T-helper 22 cell (primary cell): ENCODE measurements at regions not wholly inside any gene's neighbourhood (a gene's known extent, or its start where the extent isn't known, plus 50 kb on each side); places are given as distances from the start of the nearest gene placed in this dataset.
"Not testable (repeated sequence)": the region's sequence is repeated elsewhere in the genome, so short reads cannot be mapped to it uniquely, and the experiment has no call there.

ENCODE experiments used
- DNase-seq: peaks from one replicate; pipeline ENCODE4 v3.0.0-alpha.2; 2020; ENCODE audit warnings: low read depth

DNA sequence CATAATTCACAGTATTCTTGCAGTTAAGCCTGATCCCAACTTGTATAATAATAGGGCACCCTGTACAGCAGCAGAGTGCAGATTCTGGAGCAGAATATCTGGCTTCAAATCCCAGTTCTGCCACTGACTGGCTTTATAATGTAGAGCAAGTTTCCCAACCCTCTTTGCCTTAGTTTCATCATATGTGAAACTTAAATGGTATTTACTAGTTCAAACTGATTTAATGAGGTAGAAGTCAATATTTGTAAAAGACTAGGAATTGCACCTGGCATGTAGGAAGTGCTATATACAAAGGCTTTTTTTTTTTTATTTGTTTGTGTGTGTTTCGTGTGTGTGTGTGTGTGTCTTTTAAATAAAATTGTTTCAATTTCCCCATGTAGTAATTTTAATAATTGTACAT is 125.9 kb downstream of the CCER1 start:
- DNase-seq: no peak

DNA sequence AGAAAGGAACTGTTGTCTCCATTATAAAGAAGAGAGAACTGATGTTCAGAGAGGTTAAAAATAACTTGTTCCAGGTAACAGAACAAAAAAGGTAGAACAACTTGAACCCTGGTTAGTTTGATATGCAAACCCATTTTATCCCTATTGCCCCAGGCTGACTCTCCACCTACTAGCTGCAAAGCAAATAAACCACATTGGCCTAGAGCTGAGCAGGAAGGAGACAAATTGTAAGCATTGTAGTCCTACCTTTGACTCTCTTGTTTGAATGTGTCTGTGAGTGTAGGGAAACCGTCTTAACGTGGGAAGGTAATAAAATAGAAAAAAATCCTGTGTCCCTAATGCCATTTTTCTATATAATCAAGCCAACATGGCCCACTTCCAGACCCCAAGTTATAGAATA is 126.4 kb downstream of the CCER1 start:
- DNase-seq: no peak

DNA sequence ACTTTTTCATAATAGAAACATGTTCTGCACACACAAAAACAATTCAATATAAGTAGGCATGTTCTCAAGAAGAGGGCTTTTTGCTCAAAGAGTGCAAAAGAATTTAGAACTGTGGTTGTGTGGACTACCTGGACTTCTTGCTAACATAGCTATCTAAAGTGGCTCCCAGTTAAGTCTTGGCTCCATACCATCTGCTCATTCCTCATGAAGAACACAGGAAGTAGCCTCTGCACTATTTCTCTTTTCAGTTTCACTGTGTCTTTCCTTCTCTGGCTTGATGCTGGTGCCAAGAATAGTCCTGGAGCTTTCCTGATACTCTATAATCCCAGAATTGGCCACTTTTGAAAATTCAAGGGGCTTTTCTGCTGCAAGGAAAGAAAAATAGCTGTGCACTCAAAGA is 127.4 kb downstream of the CCER1 start:
- DNase-seq: no peak

GRCh38 chr12:90826036-90826435 is 128.9 kb downstream of the CCER1 start:
- no peak for DNase-seq

GRCh38 chr12:90823859-90824258 is 131.1 kb downstream of the CCER1 start:
- DNase-seq: no peak

DNA sequence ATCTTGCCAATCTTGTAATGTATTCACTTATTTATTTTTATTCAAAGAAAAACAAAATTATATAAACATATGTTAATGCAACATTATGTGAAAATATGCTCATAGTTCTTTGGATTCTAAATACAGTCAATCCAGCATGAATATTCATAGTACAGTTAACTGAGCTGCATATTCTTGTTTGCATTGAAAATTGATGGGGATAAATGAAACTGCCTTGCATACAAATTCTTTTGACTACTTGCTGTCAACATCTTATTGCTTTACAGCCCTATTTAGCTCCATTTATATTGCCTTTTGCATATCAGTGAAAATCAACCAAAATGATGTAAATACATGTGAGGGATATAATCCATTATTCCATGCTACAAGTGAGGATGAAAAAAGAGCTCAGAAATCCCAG is 135.3 kb downstream of the CCER1 start:
- no peak for DNase-seq

DNA sequence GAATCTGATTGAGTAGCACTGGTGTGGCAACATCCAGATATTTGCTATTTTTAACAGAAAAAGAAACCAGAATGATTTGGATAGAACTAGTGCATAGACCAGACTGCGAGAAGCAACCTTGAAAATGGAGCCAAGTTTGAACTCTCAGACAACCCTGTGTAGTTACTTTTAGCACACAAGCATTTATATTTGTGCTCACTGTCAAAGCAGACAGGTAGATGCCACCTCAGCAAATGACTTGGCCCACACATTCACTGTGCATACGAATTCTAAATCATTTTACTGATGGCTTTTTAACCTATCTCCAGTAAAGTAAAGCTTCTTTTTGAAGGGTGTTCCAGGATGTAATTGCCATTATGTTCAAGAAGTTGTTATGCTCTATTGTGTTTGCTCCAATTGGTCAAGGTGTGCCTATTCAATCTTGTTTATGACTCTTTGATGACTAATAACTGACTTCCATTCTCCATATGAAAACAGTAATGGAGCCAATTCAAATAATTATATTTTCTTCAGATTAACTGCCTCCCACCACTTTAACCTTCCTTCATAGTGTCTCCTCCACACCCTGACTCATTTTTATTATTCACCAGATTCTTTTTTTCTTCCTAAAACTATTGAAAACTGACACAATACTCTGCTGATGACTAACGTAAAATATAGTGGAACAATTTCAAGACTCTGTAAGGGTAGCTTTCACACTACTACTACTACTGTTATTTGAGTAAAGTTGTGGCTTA is 138.5 kb downstream of the CCER1 start:
- no peak for DNase-seq

DNA sequence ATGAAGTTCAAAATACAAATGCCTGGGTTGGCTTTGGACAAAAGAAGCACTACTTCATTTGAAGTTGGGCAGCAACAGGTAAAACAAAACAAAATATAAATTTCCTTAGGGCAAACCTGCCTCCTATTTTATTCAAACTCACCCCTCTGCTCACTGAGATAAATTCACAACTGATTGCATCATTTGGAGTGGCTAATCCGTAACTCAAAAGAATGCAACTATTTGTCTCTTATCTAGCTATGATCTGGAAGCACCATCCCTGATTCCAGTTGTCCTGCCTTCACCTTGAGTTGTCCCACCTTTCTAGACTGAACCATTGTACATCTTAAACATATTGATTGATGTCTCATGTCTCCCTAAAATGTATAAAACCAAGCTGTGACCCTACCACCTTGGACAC is 145.0 kb downstream of the CCER1 start:
- no peak for DNase-seq

DNA sequence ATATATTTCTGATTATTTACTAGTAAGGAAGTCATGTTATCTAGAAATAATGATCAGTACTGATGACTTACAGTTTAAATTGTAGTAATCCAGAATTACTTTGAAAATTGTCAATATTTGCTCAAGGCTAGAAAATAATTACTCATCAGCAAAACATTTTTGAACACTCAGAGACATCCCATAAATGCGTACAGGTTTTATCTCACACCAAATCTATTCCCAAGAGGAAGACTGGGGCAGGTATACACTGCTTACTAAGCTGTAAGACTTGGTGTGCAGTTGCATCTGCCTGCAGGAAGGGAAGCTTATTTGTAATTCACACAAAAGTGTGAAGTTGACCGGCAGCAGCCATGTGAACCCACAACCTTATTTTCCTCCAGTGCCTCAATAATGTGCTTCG is 146.4 kb downstream of the CCER1 start:
- no peak for DNase-seq

GRCh38 chr12:90802727-90803126 is 152.2 kb downstream of the CCER1 start:
- DNase-seq: no peak

DNA sequence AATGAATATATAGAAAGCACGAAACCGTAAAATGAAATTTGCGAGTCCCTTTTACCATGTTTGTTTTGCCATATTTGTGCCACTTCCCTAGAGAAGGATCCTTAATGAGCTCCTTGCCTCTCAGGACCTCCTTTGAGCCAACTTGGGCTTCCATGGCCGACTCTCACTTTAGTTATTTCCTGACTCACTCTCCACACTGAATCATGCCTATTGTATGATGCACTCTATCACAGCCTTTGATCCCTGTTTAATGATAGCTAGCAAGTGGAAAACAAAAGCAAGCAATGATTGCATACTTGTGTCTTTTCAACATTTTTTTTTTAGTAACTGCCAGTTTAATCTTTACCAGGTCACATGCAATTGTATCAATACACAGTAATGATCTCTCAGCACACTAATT is 153.2 kb downstream of the CCER1 start:
- DNase-seq: no peak

DNA sequence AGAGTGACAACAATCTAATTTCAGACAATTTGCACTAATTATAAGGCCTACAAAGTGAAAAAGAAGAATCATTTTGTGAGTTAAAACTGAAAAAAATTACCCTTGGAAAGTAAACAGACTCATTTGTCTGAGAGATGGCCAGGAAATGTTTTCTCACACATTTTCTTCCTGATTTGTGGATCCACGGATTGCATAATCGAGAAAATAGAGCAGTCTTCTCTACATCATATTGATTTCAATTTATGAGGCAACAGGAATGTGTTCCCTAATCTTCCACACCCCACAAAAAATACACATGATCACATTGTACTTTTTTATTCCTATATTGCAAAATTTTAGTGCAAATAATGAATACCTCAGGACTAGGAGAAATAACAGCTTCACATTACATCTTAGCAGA is 160.8 kb downstream of the CCER1 start:
- DNase-seq: no peak

DNA sequence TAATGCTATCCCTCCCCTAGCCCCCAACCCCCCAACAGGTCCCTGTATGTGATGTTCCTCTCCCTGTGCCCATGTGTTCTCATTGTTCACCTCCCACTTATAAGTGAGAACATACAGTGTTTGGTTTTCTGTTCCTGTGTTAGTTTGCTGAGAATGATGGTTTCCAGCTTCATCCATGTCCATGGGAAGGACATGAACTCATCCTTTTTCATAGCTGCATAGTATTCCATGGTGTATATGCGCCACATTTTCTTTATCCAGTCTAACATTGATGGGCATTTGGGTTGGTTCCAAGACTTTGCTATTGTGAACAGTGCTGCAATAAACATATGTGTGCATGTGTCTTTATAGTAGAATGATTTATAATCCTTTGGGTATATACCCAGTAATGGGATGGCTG is 162.3 kb downstream of the CCER1 start:
- DNase-seq: not testable (repeated sequence)

DNA sequence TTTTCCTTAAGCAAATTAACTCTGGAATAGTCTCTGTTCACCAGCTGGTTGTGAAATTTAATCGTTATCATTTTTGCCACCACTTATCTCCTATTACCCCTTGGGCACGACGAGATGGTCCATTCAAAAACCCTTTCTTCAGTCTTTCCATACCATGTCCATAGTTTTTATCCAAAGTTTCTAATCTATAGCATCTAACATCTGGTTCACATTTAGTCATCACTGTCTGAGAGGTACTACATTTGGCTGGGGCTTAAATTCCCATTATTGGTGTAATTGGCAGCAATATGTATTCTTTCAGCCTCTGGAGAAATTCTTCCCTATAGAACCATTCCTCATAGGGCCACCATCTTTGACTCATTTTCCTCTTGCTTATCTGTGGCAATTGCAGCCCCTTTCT is 163.5 kb downstream of the CCER1 start:
- DNase-seq: no peak

DNA sequence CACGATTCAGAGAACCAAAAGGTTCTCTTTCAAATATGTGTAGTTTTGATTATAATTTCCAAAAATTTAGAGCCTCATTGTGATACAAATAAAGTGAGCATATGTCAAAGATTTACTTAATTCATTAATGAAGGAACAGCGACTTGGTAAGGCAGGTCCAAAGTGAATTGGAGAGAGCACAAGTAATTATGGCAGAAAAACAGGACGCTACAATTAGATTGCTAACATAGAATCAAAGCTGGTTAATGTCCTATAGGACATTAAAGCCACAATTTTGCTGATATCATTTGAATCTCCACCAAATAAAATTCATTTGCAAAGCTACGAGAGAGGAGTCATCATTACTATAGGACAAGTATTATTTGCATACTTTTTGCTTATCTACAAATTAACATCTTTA is 164.2 kb downstream of the CCER1 start:
- DNase-seq: no peak

DNA sequence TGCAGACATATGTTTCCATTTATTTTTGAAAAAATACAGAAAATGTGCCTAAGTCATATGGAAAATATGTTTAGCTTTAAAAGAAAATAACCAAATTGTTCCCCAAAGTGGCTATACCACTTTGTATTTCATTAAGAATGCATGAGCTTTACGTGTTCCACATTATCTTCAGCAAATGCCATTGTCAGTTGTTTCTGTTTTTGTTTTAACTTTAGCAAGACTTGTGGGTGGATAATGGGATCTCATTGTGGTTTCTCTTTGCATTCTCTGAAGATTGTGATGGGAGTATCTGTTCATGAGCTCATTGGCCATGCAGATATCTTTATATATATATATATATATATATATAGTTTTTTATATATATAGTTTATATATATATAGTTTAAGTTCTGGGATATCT is 181.5 kb downstream of the CCER1 start:
- no peak for DNase-seq

- no peak for DNase-seq
Observed at GRCh38 chr12:90770861-90771260, 184.1 kb downstream of the CCER1 start.

DNA sequence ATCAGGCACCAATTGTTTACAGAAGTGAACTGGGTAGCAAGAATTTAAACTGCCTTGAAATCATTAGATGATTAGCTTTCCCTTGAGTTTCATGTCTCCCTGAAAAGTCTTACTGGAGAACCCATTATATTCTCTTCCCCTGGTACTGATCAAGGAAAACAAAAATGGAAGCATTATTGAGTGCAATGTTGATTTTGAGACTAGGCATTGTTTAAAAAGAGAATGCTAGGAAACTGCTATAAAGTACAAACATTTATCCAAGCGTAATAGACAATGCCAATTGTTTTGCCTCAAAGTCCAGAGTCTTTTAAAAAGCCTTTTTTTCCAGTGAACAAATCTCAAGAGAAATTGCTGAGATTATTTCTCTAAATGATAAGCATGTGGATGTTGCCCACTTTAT is 197.0 kb downstream of the CCER1 start:
- DNase-seq: no peak

DNA sequence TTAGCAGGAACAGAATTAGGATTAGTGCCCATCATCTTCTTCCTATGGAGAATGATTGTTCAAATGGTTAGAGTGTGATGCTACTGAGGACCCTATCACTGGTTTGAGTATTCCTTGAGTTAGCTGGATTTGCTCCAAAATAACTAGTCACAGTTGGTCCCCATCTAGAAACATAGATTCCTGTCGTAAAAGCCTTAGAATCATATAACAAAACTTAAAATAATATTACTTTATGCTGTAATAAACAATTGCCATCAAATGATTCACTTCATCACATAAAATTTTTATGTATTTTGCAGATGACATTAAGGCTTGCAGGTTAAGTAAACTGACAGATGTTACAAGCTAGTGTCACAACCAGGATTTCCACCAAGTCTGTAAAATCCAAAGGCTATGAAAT is 209.8 kb downstream of the CCER1 start:
- no peak for DNase-seq

- DNase-seq: no peak
Observed at GRCh38 chr12:90741611-90742010, 213.4 kb downstream of the CCER1 start.

GRCh38 chr12:90729736-90730135 is 225.2 kb downstream of the CCER1 start:
- DNase-seq: no peak

DNA sequence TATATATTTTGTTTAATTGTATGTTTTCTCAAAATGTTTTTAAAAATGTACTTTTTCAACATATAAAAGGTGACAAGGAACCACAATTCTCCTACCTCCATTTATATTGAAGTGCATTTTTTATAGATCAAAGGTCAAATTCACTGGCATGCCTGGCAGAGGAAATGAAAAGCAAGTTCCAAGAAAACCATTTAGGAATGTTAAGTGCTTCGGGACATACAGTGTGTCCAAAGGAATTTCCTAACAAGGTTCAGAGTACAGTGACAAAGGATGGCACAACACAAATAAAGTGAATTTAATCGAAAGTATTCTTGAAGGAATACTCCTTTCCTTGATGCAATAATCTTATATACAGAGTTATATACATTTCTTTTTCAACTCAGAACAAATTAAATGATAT is 242.3 kb downstream of the CCER1 start:
- DNase-seq: no peak

GRCh38 chr12:90710711-90711110 is 244.3 kb downstream of the CCER1 start:
- DNase-seq: no peak

DNA sequence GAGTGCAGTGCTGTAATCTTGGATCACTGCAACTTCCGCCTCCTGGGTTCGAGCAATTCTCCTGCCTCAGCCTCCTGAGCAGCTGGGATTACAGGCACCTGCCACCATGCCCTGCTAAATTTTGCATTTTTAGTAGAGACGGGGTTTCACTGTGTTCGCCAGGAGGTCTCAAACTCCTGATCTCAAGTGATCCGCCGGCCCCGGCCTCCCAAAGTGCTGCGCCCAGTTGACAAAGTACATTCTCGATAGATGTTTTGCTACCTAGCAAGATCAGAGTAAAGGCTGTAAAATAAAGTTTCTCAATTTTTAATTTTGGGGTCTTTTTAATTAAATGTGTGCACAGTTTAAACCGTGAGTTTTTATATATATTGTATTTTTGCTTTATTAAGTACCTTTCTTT is 248.9 kb downstream of the CCER1 start:
- no peak for DNase-seq

DNA sequence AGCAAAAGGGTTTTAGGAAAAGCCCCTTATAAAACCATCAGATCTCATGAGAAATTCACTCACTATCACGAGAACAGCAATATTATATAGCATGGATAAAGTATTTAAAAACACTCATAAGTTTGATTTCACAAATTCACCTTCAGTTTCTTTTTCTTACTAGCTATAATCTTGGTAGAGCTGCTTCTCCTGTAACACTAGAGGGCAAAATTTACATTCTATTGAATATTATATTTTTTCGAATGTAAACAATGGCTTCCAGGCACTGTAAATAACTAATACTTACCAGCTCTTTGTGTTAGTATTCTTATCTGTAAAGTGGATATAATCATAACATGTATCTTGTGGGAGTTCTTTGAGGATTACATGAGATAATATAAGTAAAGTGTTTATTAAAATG is 259.6 kb downstream of the CCER1 start:
- DNase-seq: no peak
